NT2/D1 (cell line): ENCODE measurements at regions not wholly inside any gene's neighbourhood (a gene's known extent, or its start where the extent isn't known, plus 50 kb on each side); places are given as distances from the start of the nearest gene placed in this dataset.

Experiments used
- SUZ12 ChIP-seq: IDR thresholded peaks from 2 replicates; pipeline ENCODE4 v1.6.1; 2011; ENCODE audit not compliant: insufficient read length, insufficient read depth; ENCODE audit errors: extremely low read depth
- YY1 ChIP-seq: IDR thresholded peaks from 2 replicates; pipeline ENCODE4 v1.6.1; 2011; ENCODE audit not compliant: insufficient read length, insufficient read depth
- ZNF274 ChIP-seq: IDR thresholded peaks from 2 replicates; pipeline ENCODE4 v1.6.1; 2011; ENCODE audit warnings: mild to moderate bottlenecking, low read depth, low read length

- TF ChIP-seq ZNF274 (no peak), SUZ12 (no peak), YY1 (no peak)
These were observed 592.5 kb upstream of the CLINT1 start for GRCh38 chr5:158451203-158451992.
